GM23338 (cell line): ENCODE measurements at regions not wholly inside any gene's neighbourhood (a gene's known extent, or its start where the extent isn't known, plus 50 kb on each side); places are given as distances from the start of the nearest gene placed in this dataset.

Experiments used
- ATAC-seq: fragments of 200-7000 bp; cut with Tn5 transposase; 3 replicates; pipeline ENCODE4 v1.9.1; 2020
- DNase-seq: peaks from one replicate; pipeline ENCODE4 v3.0.0-alpha.2; 2015; ENCODE audit warnings: low spot score
- H2AFZ ChIP-seq: fragments of 200-600 bp; sonication (generic); 2 replicates; pipeline ENCODE4 v1.8.0; 2016; ENCODE audit warnings: antibody characterized with exemption, mild to moderate bottlenecking, moderate library complexity
- H3F3A ChIP-seq: fragments of 200-600 bp; sonication (generic); replicated peaks from 2 replicates; pipeline ENCODE4 v1.8.0; 2017; ENCODE audit warnings: antibody characterized with exemption, mixed run types, low read depth
- H3K27ac ChIP-seq: fragments of 200-600 bp; sonication (generic); 2 replicates; pipeline ENCODE4 v1.6.1; 2016; ENCODE audit warnings: low read depth
- H3K27me3 ChIP-seq: fragments of 200-600 bp; sonication (generic); 2 replicates; pipeline ENCODE4 v1.8.0; 2016; ENCODE audit warnings: mild to moderate bottlenecking, mixed run types, moderate library complexity; ENCODE audit not compliant: insufficient read depth
- H3K36me3 ChIP-seq: fragments of 200-600 bp; sonication (generic); 2 replicates; pipeline ENCODE4 v1.8.0; 2016; ENCODE audit warnings: mild to moderate bottlenecking; ENCODE audit not compliant: insufficient read depth
- H3K4me1 ChIP-seq: fragments of 200-600 bp; sonication (generic); 2 replicates; pipeline ENCODE4 v1.8.0; 2016; ENCODE audit warnings: mild to moderate bottlenecking, moderate library complexity; ENCODE audit not compliant: insufficient read depth
- H3K4me2 ChIP-seq: fragments of 200-600 bp; sonication (generic); 2 replicates; pipeline ENCODE4 v1.7.1; 2017; ENCODE audit warnings: mixed run types
- H3K4me3 ChIP-seq: fragments of 200-600 bp; sonication (generic); 2 replicates; pipeline ENCODE4 v1.6.1; 2016; ENCODE audit warnings: mixed run types
- H3K79me2 ChIP-seq: fragments of 200-600 bp; sonication (generic); replicated peaks from 2 replicates; pipeline ENCODE4 v1.8.0; 2017; ENCODE audit warnings: mild to moderate bottlenecking; ENCODE audit not compliant: insufficient read depth
- H3K9me2 ChIP-seq: fragments of 200-600 bp; sonication (generic); 2 replicates; pipeline ENCODE4 v1.8.0; 2017; ENCODE audit not compliant: insufficient read depth
- H4K20me1 ChIP-seq: fragments of 200-600 bp; sonication (generic); replicated peaks from 2 replicates; pipeline ENCODE4 v1.8.0; 2017; ENCODE audit warnings: mild to moderate bottlenecking; ENCODE audit not compliant: insufficient read depth
- H3K27ac Mint-ChIP-seq: 2 replicates; pipeline ENCODE4 v1.8.0; 2020; ENCODE audit warnings: inconsistent platforms, mild to moderate bottlenecking, moderate library complexity, mixed read lengths
- H3K27me3 Mint-ChIP-seq: 3 replicates; pipeline ENCODE4 v1.8.0; 2022; ENCODE audit warnings: low read depth, mild to moderate bottlenecking, moderate library complexity, mixed read lengths, inconsistent platforms; ENCODE audit not compliant: insufficient read depth, poor library complexity
- H3K36me3 Mint-ChIP-seq: 3 replicates; pipeline ENCODE4 v1.8.0; 2021; ENCODE audit warnings: low read depth, mild to moderate bottlenecking, inconsistent platforms, moderate library complexity, mixed read lengths
- H3K4me1 Mint-ChIP-seq: 3 replicates; pipeline ENCODE4 v1.8.0; 2020; ENCODE audit warnings: mild to moderate bottlenecking, inconsistent platforms, mixed read lengths
- H3K4me3 Mint-ChIP-seq: 3 replicates; pipeline ENCODE4 v1.8.0; 2021; ENCODE audit warnings: moderate library complexity, mild to moderate bottlenecking, inconsistent platforms, mixed read lengths
- H3K9me3 Mint-ChIP-seq: 3 replicates; pipeline ENCODE4 v1.8.0; 2020; ENCODE audit warnings: moderate library complexity, mild to moderate bottlenecking, inconsistent platforms, mixed read lengths
- CREB1 ChIP-seq: fragments of 250-450 bp; sonication (Bioruptor Pico); IDR thresholded peaks from 2 replicates; pipeline ENCODE4 v1.5.0; 2020; ENCODE audit warnings: low read depth, mild to moderate bottlenecking, moderate library complexity
- CTCF ChIP-seq, 2 experiments: fragments of 200-600 bp in 1 of 2; sonication (generic) in 1 of 2; conservative IDR thresholded peaks; 2 replicates each; pipeline versions ENCODE4 v1.5.1 to v1.6.1; 2016 to 2017; ENCODE audit warnings: antibody characterized with exemption in 2 of 2, low read depth in 2 of 2, mild to moderate bottlenecking in 2 of 2, moderate library complexity in 1 of 2
- ETS1 ChIP-seq: IDR thresholded peaks from 2 replicates; pipeline ENCODE4 v1.6.1; 2016; ENCODE audit warnings: antibody characterized with exemption
- EZH2 ChIP-seq: fragments of 200-600 bp; sonication (generic); IDR thresholded peaks from one replicate; pipeline ENCODE4 v1.8.0; 2017; ENCODE audit warnings: antibody characterized with exemption, mild to moderate bottlenecking, low read depth; ENCODE audit not compliant: unreplicated experiment
- EZH2phosphoT487 ChIP-seq: fragments of 200-600 bp; sonication (generic); IDR thresholded peaks from one replicate; pipeline ENCODE4 v1.8.1; 2018; ENCODE audit warnings: antibody characterized with exemption; ENCODE audit not compliant: unreplicated experiment
- JUNB ChIP-seq: IDR thresholded peaks from one replicate; pipeline ENCODE4 v1.6.1; 2016; ENCODE audit warnings: antibody characterized with exemption; ENCODE audit not compliant: unreplicated experiment
- NANOG ChIP-seq: IDR thresholded peaks from 2 replicates; pipeline ENCODE4 v1.6.1; 2016; ENCODE audit warnings: antibody characterized with exemption, borderline replicate concordance
- POLR2AphosphoS5 ChIP-seq: IDR thresholded peaks from 2 replicates; pipeline ENCODE4 v1.6.1; 2016; ENCODE audit warnings: antibody characterized with exemption, low read depth
- REST ChIP-seq: IDR thresholded peaks from one replicate; pipeline ENCODE4 v1.6.1; 2018; ENCODE audit warnings: antibody characterized with exemption; ENCODE audit not compliant: unreplicated experiment
- STAT1 ChIP-seq: IDR thresholded peaks from one replicate; pipeline ENCODE4 v1.6.1; 2016; ENCODE audit warnings: antibody characterized with exemption; ENCODE audit not compliant: unreplicated experiment
- ZNF114 ChIP-seq: fragments of 250-450 bp; sonication (Bioruptor Pico); IDR thresholded peaks from 2 replicates; pipeline ENCODE4 v1.5.0; 2020; ENCODE audit warnings: mild to moderate bottlenecking, moderate library complexity
- ZNF331 ChIP-seq: fragments of 250-450 bp; sonication (Bioruptor Pico); IDR thresholded peaks from 2 replicates; pipeline ENCODE4 v1.5.0; 2020; ENCODE audit warnings: low read depth, mild to moderate bottlenecking, moderate library complexity
- ZNF462 ChIP-seq: fragments of 250-450 bp; sonication (Bioruptor Pico); IDR thresholded peaks from 2 replicates; pipeline ENCODE4 v1.5.0; 2020; ENCODE audit warnings: mild to moderate bottlenecking, moderate library complexity

GRCh38 chr3:105145511-105145910 is 221.2 kb upstream of the ALCAM start:
- Histone ChIP-seq H3F3A (no peaks in the 10 kb centered on the region), H2AFZ (no peak overlapping the region), H3K4me1 (no peaks in the 10 kb centered on the region), H3K4me3 (no peak overlapping the region), H3K9me2 (no peaks in the 10 kb centered on the region; the same call in 1 of the 2 replicates), H3K27me3 (no peaks in the 10 kb centered on the region), H3K4me2 (no peak overlapping the region), H3K36me3 (no peaks in the 10 kb centered on the region), H4K20me1 (no peaks in the 10 kb centered on the region), H3K79me2 (no peaks in the 10 kb centered on the region), H3K27ac (no peak overlapping the region)
- Mint-ChIP-seq H3K9me3 (peaks cover 29% of the 10 kb centered on the region), H3K4me1 (no peaks in the 10 kb centered on the region), H3K36me3 (peaks cover 26% of the 10 kb centered on the region), H3K27me3 (peaks cover 3% of the 10 kb centered on the region), H3K4me3 (no peak overlapping the region), H3K27ac (no peak overlapping the region)
- no peak for TF ChIP-seq NANOG
- TF ChIP-seq CREB1 (CRISPR knock-in tag) = no peak
- TF ChIP-seq ZNF114 (CRISPR knock-in tag) = no peak
- no peak for TF ChIP-seq ETS1
- no peak for TF ChIP-seq EZH2
- TF ChIP-seq ZNF462 (CRISPR knock-in tag) = no peak
- TF ChIP-seq REST = no peak
- no peak for TF ChIP-seq EZH2phosphoT487
- no peak for TF ChIP-seq POLR2AphosphoS5
- no peak for TF ChIP-seq CTCF (conservative IDR thresholded peaks at IDR 0.05; ENCODE audit: low read depth in 2 of 2)
- no peak for TF ChIP-seq ZNF331 (CRISPR knock-in tag)
- no peak for TF ChIP-seq STAT1
- no peak for TF ChIP-seq JUNB
- no peak for DNase-seq
- no peak for ATAC-seq
